ENCODE measurements at regions not wholly inside any gene's neighbourhood (a gene's known extent, or its start where the extent isn't known, plus 50 kb on each side); places are given as distances from the start of the nearest gene placed in this dataset.

DNA sequence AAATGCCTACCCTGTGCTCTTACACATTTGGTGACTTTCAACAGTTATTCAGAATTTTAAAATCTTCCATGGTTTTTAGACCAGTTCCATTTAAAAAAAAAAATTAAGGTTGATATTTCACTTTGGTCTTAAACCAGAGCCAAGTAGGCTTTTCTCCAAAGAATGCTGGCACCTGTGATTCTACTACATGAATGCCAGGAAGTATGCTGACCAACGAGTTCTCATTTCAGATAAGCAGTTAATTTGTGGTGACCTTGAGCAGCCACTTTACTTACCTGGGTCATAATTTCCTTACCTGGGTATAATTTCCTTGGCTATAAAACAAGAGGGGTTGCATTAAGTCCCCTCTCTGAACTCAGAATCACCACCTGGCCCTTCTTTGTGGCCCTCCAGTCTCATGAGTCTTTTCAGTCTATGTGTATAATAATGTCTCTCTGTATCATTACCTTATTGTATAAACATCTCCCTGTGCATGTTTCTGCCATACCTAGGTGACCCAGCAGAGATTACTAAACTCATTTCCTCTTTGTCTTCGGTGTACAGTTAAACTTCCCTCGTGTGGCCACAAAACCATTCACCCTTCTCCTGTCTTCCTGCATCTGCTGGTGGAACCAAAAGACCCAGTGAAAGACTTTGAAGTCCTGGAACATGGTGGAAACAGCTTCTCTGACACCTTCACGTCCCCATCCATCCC, 139.1 kb upstream of the DPT start:
- DNase-seq (ENCODE audit: low read depth in 2 of 2): no peak

- no peak for DNase-seq (ENCODE audit: low read depth in 2 of 2)
These were observed 142.5 kb upstream of the DPT start for GRCh38 chr1:168871531-168871930.

DNA sequence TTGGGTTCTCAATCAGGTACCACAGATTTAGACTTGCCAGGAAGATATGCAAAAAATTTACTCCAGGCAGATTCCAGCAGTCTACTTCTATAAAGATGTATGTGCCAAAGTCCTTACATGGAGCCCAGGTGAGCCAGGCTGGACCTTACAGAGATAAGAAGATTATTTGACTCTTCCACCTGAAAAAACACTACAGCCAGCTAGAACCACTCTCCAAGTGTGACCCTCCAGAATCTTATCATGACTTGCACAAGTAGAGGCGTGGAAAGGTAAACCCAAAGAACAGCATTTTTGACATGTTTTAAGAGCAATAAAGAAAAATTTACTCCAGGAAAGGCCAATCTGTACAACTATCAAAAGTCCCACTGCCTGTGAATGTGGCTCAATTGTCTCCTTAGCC, 146.8 kb upstream of the DPT start:
- no peak for DNase-seq (ENCODE audit: low read depth in 2 of 2)

DNA sequence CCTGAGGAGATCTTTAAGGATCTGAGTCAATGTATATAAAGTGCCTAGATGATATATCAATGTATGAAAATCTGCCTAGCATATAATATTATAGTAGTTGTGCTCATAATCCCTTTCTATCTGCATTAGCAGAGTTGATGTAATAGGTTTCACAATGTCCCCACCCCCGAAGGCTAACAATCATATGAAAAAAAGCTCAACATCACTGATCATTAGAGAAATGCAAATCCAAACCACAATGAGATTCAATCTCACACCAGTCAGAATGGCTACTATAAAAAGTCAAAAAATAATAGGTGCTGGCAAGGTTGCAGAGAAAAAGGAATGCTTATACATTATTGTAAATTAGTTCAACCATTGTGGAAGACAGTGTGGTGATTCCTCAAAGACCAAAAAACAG, 147.8 kb upstream of the DPT start:
- no peak for DNase-seq (ENCODE audit: low read depth in 2 of 2)

DNA sequence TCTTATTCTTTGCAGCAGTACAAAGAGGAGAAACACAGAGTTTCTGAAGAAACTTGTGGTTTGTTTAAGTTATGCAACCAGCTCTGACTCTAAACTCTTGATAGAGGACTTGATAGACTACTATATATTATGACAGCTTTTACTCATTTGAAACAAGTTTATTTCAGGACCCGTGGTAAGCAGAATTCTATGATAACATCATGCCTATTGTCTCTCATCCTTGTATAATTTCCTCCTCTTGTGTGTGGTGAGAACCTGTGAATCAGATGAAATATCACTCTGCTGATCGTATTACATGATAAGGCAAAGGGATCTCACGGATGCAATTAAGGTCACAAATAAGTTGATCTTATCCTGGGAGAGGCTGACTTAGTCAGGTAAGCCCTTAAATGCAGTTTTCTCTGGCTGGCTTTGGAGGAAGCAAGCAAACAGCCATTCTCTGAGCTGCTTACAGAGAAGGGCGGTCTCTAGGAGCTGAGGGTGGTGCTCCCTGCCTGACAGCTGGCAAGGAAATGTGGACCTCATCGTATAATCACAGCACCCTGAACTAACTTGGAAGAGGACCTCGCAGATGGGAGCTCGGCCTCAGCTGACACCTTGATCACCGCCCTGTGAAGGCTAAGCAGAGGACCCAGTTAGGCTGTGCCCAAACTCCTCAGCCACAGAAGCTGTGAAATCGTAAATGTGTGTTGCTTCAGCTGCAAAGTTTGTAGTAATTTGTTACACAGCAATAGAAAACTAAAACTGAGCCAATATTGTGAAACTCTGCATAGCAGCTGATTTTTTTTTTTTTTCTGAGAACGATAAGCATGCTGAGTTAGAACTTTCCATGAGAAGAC, 151.1 kb upstream of the DPT start:
- no peak for DNase-seq (ENCODE audit: low read depth in 2 of 2)

- DNase-seq (ENCODE audit: low read depth in 2 of 2): no peak
These were observed 152.8 kb upstream of the DPT start for GRCh38 chr1:168881656-168882260.

GRCh38 chr1:168887381-168887780, 158.4 kb upstream of the DPT start:
- DNase-seq (ENCODE audit: low read depth in 2 of 2): no peak

DNA sequence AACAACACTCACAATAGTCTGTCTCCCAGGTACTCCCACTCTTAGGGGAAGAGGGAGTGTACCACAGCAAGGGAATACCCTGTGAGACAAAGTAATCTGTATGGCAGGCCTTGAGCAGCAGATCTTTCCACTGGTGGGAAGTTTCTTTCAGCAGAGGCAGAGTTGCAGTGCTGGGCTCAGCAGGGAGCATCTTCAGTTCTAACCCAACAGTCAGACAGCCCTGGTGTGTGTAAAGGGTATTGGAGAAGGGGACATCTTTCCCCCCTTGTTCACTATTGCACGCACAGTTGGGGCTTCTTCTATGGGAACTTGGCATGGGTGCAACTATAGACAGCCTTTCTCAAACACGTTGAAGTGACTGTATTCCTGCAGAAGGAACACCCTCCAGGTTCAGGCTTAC, 159.4 kb upstream of the DPT start:
- DNase-seq (ENCODE audit: low read depth in 2 of 2): no peak

GRCh38 chr1:168892931-168893330, 163.9 kb upstream of the DPT start:
- DNase-seq (ENCODE audit: low read depth in 2 of 2): no peak

DNA sequence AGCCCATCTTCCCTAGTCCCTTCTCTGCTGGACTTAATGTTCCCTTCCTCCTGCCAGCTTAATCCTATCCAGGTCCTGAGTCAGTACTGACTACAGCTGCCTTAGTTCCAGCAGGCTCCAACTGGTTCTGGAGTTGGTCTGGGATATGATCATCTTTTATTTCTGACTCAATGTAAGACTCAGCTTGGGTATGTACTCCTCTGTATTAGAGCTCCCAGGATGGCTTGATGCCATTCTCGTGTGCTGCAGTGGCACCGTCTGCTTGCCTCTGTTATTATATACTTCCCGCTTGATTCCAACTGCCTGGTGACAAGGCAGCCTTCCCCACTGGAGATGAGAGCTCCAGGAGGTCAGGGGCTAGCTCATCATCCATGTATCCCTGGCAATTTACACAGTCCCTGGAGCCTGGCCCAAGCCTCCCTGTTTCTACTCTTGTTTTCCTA, 164.4 kb upstream of the DPT start:
- no peak for DNase-seq (ENCODE audit: low read depth in 2 of 2)

- no peak for DNase-seq (ENCODE audit: low read depth in 2 of 2)
These were observed 165.4 kb upstream of the DPT start for GRCh38 chr1:168894397-168894903.

DNA sequence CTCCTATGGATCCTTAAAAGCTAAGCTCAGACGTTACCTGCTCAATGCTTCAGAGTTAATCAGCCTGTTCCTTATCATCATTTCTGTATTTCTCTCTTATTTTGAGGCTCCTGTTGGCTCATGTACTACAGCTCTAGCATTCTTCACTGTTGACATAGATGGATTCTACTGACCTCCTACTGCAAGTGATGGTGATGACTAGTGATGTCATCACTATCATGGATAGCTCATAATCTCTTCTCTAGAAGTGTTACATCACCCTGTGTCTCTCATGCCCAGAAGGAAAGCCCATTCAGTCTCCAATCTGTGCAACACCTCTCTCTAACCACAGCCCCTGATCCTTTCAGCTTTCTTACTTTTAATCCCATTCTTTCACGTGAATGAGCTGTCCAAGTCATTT, 168.2 kb upstream of the DPT start:
- DNase-seq (ENCODE audit: low read depth in 2 of 2): no peak

DNA sequence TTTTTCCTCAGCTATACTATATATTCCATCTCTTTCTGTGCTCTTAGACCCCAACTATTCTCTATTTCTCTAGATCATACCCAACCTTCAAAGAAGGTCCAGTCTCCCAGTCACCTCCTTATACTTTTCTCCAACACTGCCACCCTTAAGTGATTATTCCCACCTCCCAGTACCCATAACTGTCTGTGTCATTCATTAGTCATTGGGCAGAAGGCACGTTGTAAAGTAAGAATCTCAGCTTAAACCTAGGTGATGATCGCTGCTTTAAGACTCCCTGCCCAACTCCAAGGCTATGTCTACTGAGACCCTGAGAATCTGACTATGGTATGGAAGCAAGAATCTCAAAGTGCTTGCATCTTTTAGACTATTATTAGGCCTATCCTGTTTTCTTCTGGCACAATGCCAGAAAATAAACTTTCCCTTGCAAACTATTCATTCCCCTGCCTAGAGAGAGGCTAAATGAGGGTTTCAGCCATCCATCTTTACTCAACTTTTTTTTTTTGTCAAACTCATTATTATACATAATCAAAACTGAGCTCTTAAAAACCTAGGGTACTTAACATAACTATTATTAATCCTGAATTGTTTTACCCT, 174.3 kb upstream of the DPT start:
- DNase-seq (ENCODE audit: low read depth in 2 of 2): no peak

DNA sequence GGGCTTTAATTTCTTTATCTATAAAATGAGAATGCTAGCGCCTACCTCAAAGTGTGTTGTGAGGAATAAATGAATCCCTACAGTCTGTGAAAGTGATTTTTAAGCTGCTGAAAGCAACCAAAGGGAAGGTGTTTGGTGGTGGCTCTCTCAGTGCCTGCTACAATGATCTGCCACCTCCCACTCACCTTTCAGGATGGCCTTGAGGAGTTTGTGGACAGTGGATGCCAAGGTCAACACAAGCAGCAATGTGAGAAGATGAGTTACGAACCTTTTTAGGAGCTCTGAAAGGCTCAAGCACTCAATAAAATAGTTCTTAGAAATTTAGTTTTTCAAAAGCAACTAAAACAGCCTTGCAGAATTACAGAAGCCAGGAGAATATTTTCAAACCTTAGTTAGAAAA, 176.6 kb upstream of the DPT start:
- DNase-seq (ENCODE audit: low read depth in 2 of 2): no peak

GRCh38 chr1:168906367-168906766, 177.4 kb upstream of the DPT start:
- DNase-seq (ENCODE audit: low read depth in 2 of 2): no peak

DNA sequence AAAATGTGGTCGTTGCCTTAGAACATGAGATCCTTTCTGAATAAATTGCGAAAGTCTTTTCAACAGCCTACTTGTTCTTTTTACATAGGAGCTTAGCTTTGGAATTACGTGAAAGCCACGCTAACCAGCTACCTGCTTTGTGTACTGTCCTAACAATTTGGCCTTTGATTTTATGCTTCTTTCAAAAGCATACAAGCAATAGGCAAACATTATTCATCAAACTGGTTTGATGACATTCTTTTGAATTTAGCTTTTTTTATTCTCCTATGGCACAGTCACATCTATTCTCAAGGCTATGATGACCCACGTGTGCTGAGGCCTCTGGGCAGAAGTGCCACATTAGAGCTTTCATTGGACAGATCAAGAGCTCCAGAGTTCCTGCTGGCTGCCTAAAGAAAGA, 178.0 kb upstream of the DPT start:
- no peak for DNase-seq (ENCODE audit: low read depth in 2 of 2)

GRCh38 chr1:168907786-168908348, 178.9 kb upstream of the DPT start:
- DNase-seq (ENCODE audit: low read depth in 2 of 2): no peak

DNA sequence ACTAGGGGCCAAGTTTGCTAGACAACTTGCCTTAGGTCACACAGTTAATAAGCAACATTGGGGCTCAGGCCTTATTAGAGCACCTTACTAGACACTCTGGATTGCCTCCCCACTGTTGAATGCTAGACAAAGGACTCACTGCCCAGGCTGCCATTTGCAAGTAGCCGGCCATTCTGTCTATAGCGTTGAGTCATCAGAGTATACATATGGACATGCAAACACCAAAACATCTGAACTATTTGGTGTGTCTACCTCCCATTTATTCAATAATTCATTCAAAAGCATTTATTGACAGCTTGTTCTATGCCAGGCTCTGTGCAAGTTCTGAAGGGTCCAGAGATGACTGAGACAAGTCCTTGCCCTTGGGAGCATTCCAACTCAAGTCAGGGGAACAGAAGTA, 181.4 kb upstream of the DPT start:
- DNase-seq (ENCODE audit: low read depth in 2 of 2): no peak

GRCh38 chr1:168911370-168911769, 182.4 kb upstream of the DPT start:
- no peak for DNase-seq (ENCODE audit: low read depth in 2 of 2)

DNA sequence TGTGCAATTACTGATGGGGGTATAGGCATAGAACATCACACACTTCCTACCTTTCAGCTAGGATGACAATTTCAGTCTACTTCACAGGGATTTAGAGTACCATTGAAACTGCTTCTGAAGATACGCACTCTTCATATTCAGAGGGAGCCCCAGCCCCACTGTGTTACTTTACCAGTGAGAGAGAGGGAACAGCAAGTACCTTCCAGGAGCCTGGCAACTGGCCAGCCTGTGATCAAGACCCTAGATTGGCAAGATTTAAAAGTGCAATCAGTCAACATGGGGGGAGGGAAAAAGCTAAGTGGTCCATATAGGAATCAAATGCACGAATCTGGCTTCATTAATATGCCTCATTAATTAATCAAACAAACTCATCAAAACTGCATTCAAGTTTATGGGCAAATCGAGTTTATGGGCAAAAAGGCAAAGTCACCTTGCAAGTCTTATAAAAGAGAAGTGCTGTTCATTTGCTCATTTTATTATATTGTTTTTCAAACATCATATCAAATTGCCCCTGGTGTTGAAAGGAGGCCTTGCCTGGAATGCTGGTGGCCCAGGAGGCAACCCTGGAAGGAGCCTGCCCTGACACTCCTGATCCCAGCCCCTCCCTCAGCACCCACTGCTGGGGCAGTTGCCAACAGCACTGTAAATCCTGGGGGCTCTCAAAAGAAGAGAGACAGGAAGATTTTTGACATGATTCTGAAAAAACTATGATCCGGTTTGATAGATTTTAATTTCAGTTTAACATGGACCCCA, 184.9 kb upstream of the DPT start:
- DNase-seq (ENCODE audit: low read depth in 2 of 2): no peak

GRCh38 chr1:168917309-168917708, 188.3 kb upstream of the DPT start:
- no peak for DNase-seq (ENCODE audit: low read depth in 2 of 2)

Data from stimulated activated CD4-positive, alpha-beta T cell treated with anti-CD3 and anti-CD28 coated beads, Interleukin-1b, Interleukin-23, amount 100 ng/mL, for 4 hours (primary cell).